Liver (tissue), 3 donors: ENCODE measurements at regions not wholly inside any gene's neighbourhood (a gene's known extent, or its start where the extent isn't known, plus 50 kb on each side); places are given as distances from the start of the nearest gene placed in this dataset.

Experiments used
- RAD21 ChIP-seq, 2 donors: IDR thresholded peaks; 2 replicates each; pipeline ENCODE4 v1.6.1; 2016; ENCODE audit warnings: antibody characterized with exemption in 2 of 2, mild to moderate bottlenecking in 2 of 2
- TF ChIP-seq, protein P1 (sequence below): fragments of 150-350 bp; IDR thresholded peaks from 2 replicates; pipeline ENCODE4 v1.5.1; 2017; ENCODE audit warnings: improper control_type of control experiment, low read depth, low read length; ENCODE audit not compliant: missing input control
- TF ChIP-seq, protein P2 (sequence below): IDR thresholded peaks from 2 replicates; pipeline ENCODE4 v1.6.1; 2016; ENCODE audit warnings: antibody characterized with exemption, mild to moderate bottlenecking
- donor health status: healthy.
- donor health status: healthy.

DNA sequence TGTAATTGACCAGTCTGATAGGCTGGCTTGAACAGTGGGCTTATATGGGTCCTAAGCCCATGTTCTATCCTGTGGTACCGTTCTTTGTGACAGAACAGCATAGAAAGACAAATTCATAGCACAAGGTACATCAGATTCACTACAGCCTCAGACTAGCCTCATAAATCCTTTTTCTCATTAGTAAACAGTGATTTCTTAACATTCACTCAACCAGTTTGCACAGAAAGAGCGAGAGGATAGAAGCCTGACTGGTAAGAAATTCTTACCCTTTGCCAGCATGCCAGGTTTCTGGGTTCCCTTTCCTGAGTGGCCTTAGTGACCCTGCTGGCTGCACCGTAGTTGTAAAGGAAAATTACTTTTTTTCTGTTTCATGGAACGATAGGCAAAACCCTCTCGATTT is 412.1 kb downstream of the SH2D4B start:
- TF ChIP-seq, protein P1, sequence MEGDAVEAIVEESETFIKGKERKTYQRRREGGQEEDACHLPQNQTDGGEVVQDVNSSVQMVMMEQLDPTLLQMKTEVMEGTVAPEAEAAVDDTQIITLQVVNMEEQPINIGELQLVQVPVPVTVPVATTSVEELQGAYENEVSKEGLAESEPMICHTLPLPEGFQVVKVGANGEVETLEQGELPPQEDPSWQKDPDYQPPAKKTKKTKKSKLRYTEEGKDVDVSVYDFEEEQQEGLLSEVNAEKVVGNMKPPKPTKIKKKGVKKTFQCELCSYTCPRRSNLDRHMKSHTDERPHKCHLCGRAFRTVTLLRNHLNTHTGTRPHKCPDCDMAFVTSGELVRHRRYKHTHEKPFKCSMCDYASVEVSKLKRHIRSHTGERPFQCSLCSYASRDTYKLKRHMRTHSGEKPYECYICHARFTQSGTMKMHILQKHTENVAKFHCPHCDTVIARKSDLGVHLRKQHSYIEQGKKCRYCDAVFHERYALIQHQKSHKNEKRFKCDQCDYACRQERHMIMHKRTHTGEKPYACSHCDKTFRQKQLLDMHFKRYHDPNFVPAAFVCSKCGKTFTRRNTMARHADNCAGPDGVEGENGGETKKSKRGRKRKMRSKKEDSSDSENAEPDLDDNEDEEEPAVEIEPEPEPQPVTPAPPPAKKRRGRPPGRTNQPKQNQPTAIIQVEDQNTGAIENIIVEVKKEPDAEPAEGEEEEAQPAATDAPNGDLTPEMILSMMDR, result no peak
- TF ChIP-seq, protein P2, sequence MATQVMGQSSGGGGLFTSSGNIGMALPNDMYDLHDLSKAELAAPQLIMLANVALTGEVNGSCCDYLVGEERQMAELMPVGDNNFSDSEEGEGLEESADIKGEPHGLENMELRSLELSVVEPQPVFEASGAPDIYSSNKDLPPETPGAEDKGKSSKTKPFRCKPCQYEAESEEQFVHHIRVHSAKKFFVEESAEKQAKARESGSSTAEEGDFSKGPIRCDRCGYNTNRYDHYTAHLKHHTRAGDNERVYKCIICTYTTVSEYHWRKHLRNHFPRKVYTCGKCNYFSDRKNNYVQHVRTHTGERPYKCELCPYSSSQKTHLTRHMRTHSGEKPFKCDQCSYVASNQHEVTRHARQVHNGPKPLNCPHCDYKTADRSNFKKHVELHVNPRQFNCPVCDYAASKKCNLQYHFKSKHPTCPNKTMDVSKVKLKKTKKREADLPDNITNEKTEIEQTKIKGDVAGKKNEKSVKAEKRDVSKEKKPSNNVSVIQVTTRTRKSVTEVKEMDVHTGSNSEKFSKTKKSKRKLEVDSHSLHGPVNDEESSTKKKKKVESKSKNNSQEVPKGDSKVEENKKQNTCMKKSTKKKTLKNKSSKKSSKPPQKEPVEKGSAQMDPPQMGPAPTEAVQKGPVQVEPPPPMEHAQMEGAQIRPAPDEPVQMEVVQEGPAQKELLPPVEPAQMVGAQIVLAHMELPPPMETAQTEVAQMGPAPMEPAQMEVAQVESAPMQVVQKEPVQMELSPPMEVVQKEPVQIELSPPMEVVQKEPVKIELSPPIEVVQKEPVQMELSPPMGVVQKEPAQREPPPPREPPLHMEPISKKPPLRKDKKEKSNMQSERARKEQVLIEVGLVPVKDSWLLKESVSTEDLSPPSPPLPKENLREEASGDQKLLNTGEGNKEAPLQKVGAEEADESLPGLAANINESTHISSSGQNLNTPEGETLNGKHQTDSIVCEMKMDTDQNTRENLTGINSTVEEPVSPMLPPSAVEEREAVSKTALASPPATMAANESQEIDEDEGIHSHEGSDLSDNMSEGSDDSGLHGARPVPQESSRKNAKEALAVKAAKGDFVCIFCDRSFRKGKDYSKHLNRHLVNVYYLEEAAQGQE, result no peak
- no peak for TF ChIP-seq RAD21 (IDR thresholded peaks at IDR 0.05)
